ES-I3 (cell line): ENCODE measurements at regions not wholly inside any gene's neighbourhood (a gene's known extent, or its start where the extent isn't known, plus 50 kb on each side); places are given as distances from the start of the nearest gene placed in this dataset.
"Not testable (repeated sequence)": the region's sequence is repeated elsewhere in the genome, so short reads cannot be mapped to it uniquely, and the experiment has no call there.

Experiments used
- H3K36me3 ChIP-seq: 2 replicates; pipeline ENCODE4 v1.6.1; 2013; ENCODE audit warnings: mild to moderate bottlenecking, low read length, control low read depth, moderate library complexity; ENCODE audit not compliant: insufficient read depth
- H3K4me1 ChIP-seq: 2 replicates; pipeline ENCODE4 v1.6.1; 2013; ENCODE audit warnings: mild to moderate bottlenecking, control low read depth, low read length; ENCODE audit not compliant: insufficient read depth
- H3K9ac ChIP-seq: 2 replicates; pipeline ENCODE4 v1.6.1; 2013; ENCODE audit warnings: low read depth, mild to moderate bottlenecking, low read length, moderate library complexity
- H3K9me3 ChIP-seq: 2 replicates; pipeline ENCODE4 v1.6.1; 2013; ENCODE audit warnings: mild to moderate bottlenecking, low read length, moderate library complexity; ENCODE audit not compliant: control insufficient read depth, insufficient read depth

- peaks cover 22% of the 10 kb centered on the region for H3K4me1 ChIP-seq
- not testable (repeated sequence) for H3K9me3 ChIP-seq, H3K36me3 ChIP-seq, H3K9ac ChIP-seq
Measured at GRCh38 chr20:12250661-12251060, 333.0 kb downstream of the BTBD3 start.

- Histone ChIP-seq H3K9me3 (no peaks in the 10 kb centered on the region), H3K9ac (no peak overlapping the region), H3K4me1 (peaks cover 22% of the 10 kb centered on the region), H3K36me3 (no peaks in the 10 kb centered on the region)
Measured at GRCh38 chr20:12252793-12253192, 335.1 kb downstream of the BTBD3 start.

GRCh38 chr20:12255461-12255970 is 337.8 kb downstream of the BTBD3 start:
- H3K9ac ChIP-seq = no peak overlapping the region
- no peaks in the 10 kb centered on the region for H3K36me3 ChIP-seq
- H3K4me1 ChIP-seq = peaks cover 22% of the 10 kb centered on the region
- H3K9me3 ChIP-seq = no peaks in the 10 kb centered on the region

- Histone ChIP-seq H3K9ac (no peak overlapping the region), H3K4me1 (peaks cover 22% of the 10 kb centered on the region), H3K9me3 (no peaks in the 10 kb centered on the region), H3K36me3 (no peaks in the 10 kb centered on the region)
Measured at GRCh38 chr20:12256806-12257205, 339.1 kb downstream of the BTBD3 start.

- Histone ChIP-seq H3K9me3 (no peaks in the 10 kb centered on the region), H3K36me3 (no peaks in the 10 kb centered on the region), H3K4me1 (no peaks in the 10 kb centered on the region), H3K9ac (no peak overlapping the region)
Measured at GRCh38 chr20:12262747-12263146, 345.1 kb downstream of the BTBD3 start.

- H3K9ac ChIP-seq = no peak overlapping the region
- H3K9me3 ChIP-seq = no peaks in the 10 kb centered on the region
- no peaks in the 10 kb centered on the region for H3K4me1 ChIP-seq
- no peaks in the 10 kb centered on the region for H3K36me3 ChIP-seq
Measured at GRCh38 chr20:12264711-12265110, 347.0 kb downstream of the BTBD3 start.

GRCh38 chr20:12265662-12266061 is 348.0 kb downstream of the BTBD3 start:
- no peaks in the 10 kb centered on the region for H3K36me3 ChIP-seq
- no peak overlapping the region for H3K9ac ChIP-seq
- H3K4me1 ChIP-seq = no peaks in the 10 kb centered on the region
- H3K9me3 ChIP-seq = no peaks in the 10 kb centered on the region

GRCh38 chr20:12269579-12269978 is 351.9 kb downstream of the BTBD3 start:
- Histone ChIP-seq H3K9me3 (no peaks in the 10 kb centered on the region), H3K9ac (no peak overlapping the region), H3K4me1 (no peaks in the 10 kb centered on the region), H3K36me3 (no peaks in the 10 kb centered on the region)

GRCh38 chr20:12270863-12271262 is 353.2 kb downstream of the BTBD3 start:
- Histone ChIP-seq H3K4me1 (no peaks in the 10 kb centered on the region), H3K9ac (no peak overlapping the region), H3K36me3 (no peaks in the 10 kb centered on the region), H3K9me3 (no peaks in the 10 kb centered on the region)

- Histone ChIP-seq H3K36me3 (no peaks in the 10 kb centered on the region), H3K4me1 (no peaks in the 10 kb centered on the region), H3K9me3 (no peaks in the 10 kb centered on the region), H3K9ac (no peak overlapping the region)
Measured at GRCh38 chr20:12276011-12276673, 358.4 kb downstream of the BTBD3 start.

GRCh38 chr20:12287575-12287974 is 369.9 kb downstream of the BTBD3 start:
- Histone ChIP-seq H3K9ac (no peak overlapping the region), H3K4me1 (peaks cover 5% of the 10 kb centered on the region; the same call in 1 of the 2 replicates), H3K36me3 (no peaks in the 10 kb centered on the region), H3K9me3 (no peaks in the 10 kb centered on the region)

GRCh38 chr20:12289465-12289864 is 371.8 kb downstream of the BTBD3 start:
- H3K9me3 ChIP-seq = no peaks in the 10 kb centered on the region
- peaks cover 5% of the 10 kb centered on the region; the same call in 1 of the 2 replicates for H3K4me1 ChIP-seq
- no peaks in the 10 kb centered on the region for H3K36me3 ChIP-seq
- H3K9ac ChIP-seq = no peak overlapping the region

GRCh38 chr20:12291386-12291785 is 373.7 kb downstream of the BTBD3 start:
- Histone ChIP-seq H3K9ac (no peak overlapping the region), H3K4me1 (peaks cover 4% of the 10 kb centered on the region; the same call in 1 of the 2 replicates), H3K9me3 (no peaks in the 10 kb centered on the region), H3K36me3 (no peaks in the 10 kb centered on the region)

GRCh38 chr20:12293900-12294299 is 376.2 kb downstream of the BTBD3 start:
- Histone ChIP-seq H3K9me3 (no peaks in the 10 kb centered on the region), H3K36me3 (no peaks in the 10 kb centered on the region), H3K9ac (no peak overlapping the region), H3K4me1 (no peaks in the 10 kb centered on the region)

GRCh38 chr20:12294678-12295077 is 377.0 kb downstream of the BTBD3 start:
- H3K9me3 ChIP-seq = no peaks in the 10 kb centered on the region
- H3K36me3 ChIP-seq = no peaks in the 10 kb centered on the region
- no peak overlapping the region for H3K9ac ChIP-seq
- H3K4me1 ChIP-seq = no peaks in the 10 kb centered on the region
